GM20000 (cell line): ENCODE measurements at regions not wholly inside any gene's neighbourhood (a gene's known extent, or its start where the extent isn't known, plus 50 kb on each side); places are given as distances from the start of the nearest gene placed in this dataset.
"Not testable (repeated sequence)": the region's sequence is repeated elsewhere in the genome, so short reads cannot be mapped to it uniquely, and the experiment has no call there.

Experiments used
- DNase-seq: peaks from one replicate; pipeline ENCODE4 v3.0.0; 2012; ENCODE audit warnings: low spot score
- CTCF ChIP-seq: IDR thresholded peaks from 2 replicates; pipeline ENCODE4 v1.5.1; 2012; ENCODE audit warnings: mild to moderate bottlenecking, control low read depth; ENCODE audit errors: extremely low read depth, missing control alignments

GRCh38 chr4:31467781-31468180, 747.6 kb downstream of the PCDH7 start:
- TF ChIP-seq CTCF, result no peak

GRCh38 chr4:31474221-31474620, 754.1 kb downstream of the PCDH7 start:
- no peak for DNase-seq

More at GRCh38 chr4:31467781-31468180, 747.6 kb downstream of the PCDH7 start:
- DNase-seq, result no peak

GRCh38 chr4:31482691-31483090, 762.5 kb downstream of the PCDH7 start:
- TF ChIP-seq CTCF, result no peak
- no peak for DNase-seq

More at GRCh38 chr4:31474221-31474620, 754.1 kb downstream of the PCDH7 start:
- no peak for TF ChIP-seq CTCF

- not testable (repeated sequence) for DNase-seq
Observed at GRCh38 chr4:31499216-31499615, 779.0 kb downstream of the PCDH7 start.

GRCh38 chr4:31516520-31516919, 796.4 kb downstream of the PCDH7 start:
- DNase-seq, result no peak
- TF ChIP-seq CTCF, result no peak

- no peak for DNase-seq
Observed at GRCh38 chr4:31518796-31519250, 798.7 kb downstream of the PCDH7 start.

GRCh38 chr4:31530555-31530954, 810.4 kb downstream of the PCDH7 start:
- TF ChIP-seq CTCF, result no peak

More at GRCh38 chr4:31518796-31519250, 798.7 kb downstream of the PCDH7 start:
- no peak for TF ChIP-seq CTCF

GRCh38 chr4:31538877-31539276, 818.7 kb downstream of the PCDH7 start:
- no peak for TF ChIP-seq CTCF
- DNase-seq, result no peak

More at GRCh38 chr4:31530555-31530954, 810.4 kb downstream of the PCDH7 start:
- DNase-seq, result no peak
